Esophagus muscularis mucosa (tissue), 3 donors: ENCODE measurements at regions not wholly inside any gene's neighbourhood (a gene's known extent, or its start where the extent isn't known, plus 50 kb on each side); places are given as distances from the start of the nearest gene placed in this dataset.

Experiments
- POLR2A ChIP-seq: fragments of 450-650 bp; IDR thresholded peaks from one replicate; pipeline ENCODE4 v1.6.1; 2017; ENCODE audit warnings: antibody characterized with exemption, moderate library complexity, mild to moderate bottlenecking, low read depth
- TF ChIP-seq, protein P1 (sequence below), 3 experiments: fragments of 200-600 bp in 2 of 3; fragments of 450-650 bp in 1 of 3; sonication (generic) in 2 of 3; IDR thresholded peaks; one replicate each; pipeline ENCODE4 v1.5.1; 2017 to 2019; ENCODE audit warnings: antibody characterized with exemption in 3 of 3, mild to moderate bottlenecking in 2 of 3, moderate library complexity in 1 of 3

DNA sequence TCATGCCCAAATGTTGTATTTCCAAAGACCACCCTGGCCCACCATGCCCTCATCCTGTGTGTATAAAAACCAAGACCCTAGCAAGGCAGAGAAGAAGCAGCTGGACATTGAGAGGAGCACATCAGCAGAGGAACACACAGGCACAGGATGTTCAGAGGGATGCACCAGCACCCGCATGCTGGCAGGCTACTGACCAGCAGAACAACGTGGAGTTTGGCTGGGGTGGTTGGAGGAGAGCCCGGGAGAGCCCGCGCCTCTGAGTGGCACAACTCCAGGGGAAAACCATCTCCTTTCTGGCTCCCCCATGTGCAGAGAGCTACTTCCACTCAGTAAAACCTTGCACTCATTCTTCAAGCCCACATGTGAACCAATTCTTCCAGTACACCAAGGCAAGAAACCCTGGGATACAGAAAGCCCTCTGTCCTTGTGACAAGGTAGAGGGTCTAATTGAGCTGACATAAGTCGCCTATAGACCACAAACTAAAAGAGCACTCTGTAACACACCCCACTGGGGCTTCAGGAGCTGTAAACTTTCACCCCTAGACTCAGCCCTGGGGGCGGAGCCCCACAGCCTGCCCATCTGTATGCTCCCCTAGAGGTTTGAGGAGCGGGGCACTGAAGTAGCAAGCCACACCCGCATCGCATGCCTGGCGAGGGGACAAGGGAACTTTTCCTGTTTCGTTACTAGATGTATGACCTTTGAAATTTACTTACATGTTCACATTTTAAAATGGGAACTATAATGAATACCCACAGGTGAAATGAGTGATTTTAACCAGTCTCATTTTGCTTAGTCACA, 831.5 kb upstream of the CITED2 start:
- TF ChIP-seq, protein P1, sequence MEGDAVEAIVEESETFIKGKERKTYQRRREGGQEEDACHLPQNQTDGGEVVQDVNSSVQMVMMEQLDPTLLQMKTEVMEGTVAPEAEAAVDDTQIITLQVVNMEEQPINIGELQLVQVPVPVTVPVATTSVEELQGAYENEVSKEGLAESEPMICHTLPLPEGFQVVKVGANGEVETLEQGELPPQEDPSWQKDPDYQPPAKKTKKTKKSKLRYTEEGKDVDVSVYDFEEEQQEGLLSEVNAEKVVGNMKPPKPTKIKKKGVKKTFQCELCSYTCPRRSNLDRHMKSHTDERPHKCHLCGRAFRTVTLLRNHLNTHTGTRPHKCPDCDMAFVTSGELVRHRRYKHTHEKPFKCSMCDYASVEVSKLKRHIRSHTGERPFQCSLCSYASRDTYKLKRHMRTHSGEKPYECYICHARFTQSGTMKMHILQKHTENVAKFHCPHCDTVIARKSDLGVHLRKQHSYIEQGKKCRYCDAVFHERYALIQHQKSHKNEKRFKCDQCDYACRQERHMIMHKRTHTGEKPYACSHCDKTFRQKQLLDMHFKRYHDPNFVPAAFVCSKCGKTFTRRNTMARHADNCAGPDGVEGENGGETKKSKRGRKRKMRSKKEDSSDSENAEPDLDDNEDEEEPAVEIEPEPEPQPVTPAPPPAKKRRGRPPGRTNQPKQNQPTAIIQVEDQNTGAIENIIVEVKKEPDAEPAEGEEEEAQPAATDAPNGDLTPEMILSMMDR (IDR thresholded peaks at IDR 0.05): no peak
- TF ChIP-seq POLR2A: no peak
